ENCODE measurements at regions not wholly inside any gene's neighbourhood (a gene's known extent, or its start where the extent isn't known, plus 50 kb on each side); places are given as distances from the start of the nearest gene placed in this dataset.

DNA sequence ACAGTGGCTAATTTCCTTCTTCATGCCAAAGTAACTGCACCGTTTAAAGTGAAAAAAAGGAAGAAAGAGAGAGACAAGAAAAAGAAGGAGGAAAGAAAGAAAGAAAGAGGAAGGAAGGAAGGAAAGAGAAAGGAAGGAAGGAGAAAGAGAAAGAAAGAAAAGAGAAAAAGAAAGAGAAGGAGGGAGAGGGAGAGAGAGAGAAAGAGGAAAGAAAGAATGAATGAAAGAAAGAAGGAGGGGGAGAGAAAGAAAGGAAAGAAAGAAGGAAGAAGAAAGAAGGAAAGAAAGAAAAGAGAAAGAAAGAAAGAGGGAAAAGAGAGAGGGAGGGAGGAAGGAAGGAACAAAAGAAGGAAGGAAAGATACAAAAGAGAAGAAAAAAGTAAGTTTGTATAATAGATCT lies 100.6 kb downstream of the GTPBP8 start:
- TF ChIP-seq, protein P1, sequence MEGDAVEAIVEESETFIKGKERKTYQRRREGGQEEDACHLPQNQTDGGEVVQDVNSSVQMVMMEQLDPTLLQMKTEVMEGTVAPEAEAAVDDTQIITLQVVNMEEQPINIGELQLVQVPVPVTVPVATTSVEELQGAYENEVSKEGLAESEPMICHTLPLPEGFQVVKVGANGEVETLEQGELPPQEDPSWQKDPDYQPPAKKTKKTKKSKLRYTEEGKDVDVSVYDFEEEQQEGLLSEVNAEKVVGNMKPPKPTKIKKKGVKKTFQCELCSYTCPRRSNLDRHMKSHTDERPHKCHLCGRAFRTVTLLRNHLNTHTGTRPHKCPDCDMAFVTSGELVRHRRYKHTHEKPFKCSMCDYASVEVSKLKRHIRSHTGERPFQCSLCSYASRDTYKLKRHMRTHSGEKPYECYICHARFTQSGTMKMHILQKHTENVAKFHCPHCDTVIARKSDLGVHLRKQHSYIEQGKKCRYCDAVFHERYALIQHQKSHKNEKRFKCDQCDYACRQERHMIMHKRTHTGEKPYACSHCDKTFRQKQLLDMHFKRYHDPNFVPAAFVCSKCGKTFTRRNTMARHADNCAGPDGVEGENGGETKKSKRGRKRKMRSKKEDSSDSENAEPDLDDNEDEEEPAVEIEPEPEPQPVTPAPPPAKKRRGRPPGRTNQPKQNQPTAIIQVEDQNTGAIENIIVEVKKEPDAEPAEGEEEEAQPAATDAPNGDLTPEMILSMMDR (IDR thresholded peaks at IDR 0.05): no peak
- no peak for TF ChIP-seq POLR2A (IDR thresholded peaks at IDR 0.05)

Measured in thyroid gland (tissue), 4 donors.